GM12872 (cell line): ENCODE measurements at regions not wholly inside any gene's neighbourhood (a gene's known extent, or its start where the extent isn't known, plus 50 kb on each side); places are given as distances from the start of the nearest gene placed in this dataset.

Source experiments
- CTCF ChIP-seq: IDR thresholded peaks from 3 replicates; pipeline ENCODE4 v1.5.1; 2011; ENCODE audit warnings: low read depth, mild to moderate bottlenecking, low read length, moderate library complexity; ENCODE audit not compliant: insufficient read depth

GRCh38 chr15:38196076-38196475 lies 56.6 kb upstream of the SPRED1 start:
- no peak for TF ChIP-seq CTCF

- TF ChIP-seq CTCF: no peak
These were observed 55.1 kb upstream of the SPRED1 start for GRCh38 chr15:38197553-38197952.

GRCh38 chr15:38201714-38202113 lies 50.9 kb upstream of the SPRED1 start:
- no peak for TF ChIP-seq CTCF

- no peak for TF ChIP-seq CTCF
These were observed 50.3 kb upstream of the SPRED1 start for GRCh38 chr15:38202361-38202760.
